Nephron (organoid): ENCODE measurements at regions not wholly inside any gene's neighbourhood (a gene's known extent, or its start where the extent isn't known, plus 50 kb on each side); places are given as distances from the start of the nearest gene placed in this dataset.

Source experiments
- H3K27ac Mint-ChIP-seq, 3 experiments: 2 replicates each; pipeline ENCODE4 v1.8.0; 2020; ENCODE audit warnings: mixed read lengths in 3 of 3, mild to moderate bottlenecking in 2 of 3, moderate library complexity in 1 of 3
- H3K27me3 Mint-ChIP-seq: 2 replicates; pipeline ENCODE4 v1.8.0; 2021; ENCODE audit warnings: low read depth, mild to moderate bottlenecking, moderate library complexity, mixed read lengths
- H3K36me3 Mint-ChIP-seq: 2 replicates; pipeline ENCODE4 v1.8.0; 2020; ENCODE audit warnings: low read depth, mixed read lengths
- H3K4me1 Mint-ChIP-seq: 2 replicates; pipeline ENCODE4 v1.8.0; 2020; ENCODE audit warnings: mixed read lengths
- H3K4me3 Mint-ChIP-seq, 3 experiments: 2 replicates each; pipeline ENCODE4 v1.8.0; 2020; ENCODE audit warnings: mild to moderate bottlenecking in 3 of 3, mixed read lengths in 3 of 3, moderate library complexity in 2 of 3
- H3K9me3 Mint-ChIP-seq: 2 replicates; pipeline ENCODE4 v1.8.0; 2020; ENCODE audit warnings: mixed read lengths
- TF ChIP-seq, protein P1 (sequence below), 3 experiments: fragments of 200-600 bp; sonication (generic); IDR thresholded peaks; one replicate each; pipeline ENCODE4 v1.5.0; 2021; ENCODE audit warnings: antibody characterized with exemption in 3 of 3; ENCODE audit not compliant: unreplicated experiment in 3 of 3

DNA sequence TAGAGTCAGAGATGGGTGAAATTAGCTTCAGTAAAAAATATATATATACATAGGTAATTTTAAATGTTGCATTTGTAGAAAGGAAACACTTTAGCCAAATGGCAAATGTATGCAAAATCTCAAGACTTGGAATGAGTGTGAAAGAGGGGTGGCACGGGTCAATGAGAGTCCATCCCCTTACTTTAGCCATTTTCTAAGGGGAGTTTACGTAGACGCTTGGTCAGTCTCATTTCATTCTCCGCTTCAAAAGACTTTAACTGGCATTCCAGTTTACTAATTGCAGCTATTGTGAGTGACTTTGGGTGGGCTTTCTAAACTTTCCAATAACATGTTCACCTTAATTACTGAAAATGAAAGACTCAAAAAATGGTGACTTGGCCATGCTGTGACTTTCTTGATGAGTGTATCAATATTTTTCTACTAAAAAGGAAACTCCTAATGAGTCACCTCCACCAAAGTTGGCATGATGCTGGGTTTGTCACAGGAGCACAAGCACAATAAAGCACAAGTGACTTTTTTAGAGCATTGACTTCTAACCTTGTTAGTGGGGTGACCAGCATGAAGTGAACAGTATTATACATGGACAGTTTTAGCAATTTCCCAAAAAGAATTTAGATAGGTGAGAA is 356.0 kb upstream of the RASGEF1B start:
- H3K27ac Mint-ChIP-seq: no peak overlapping the region
- no peaks in the 10 kb centered on the region for H3K36me3 Mint-ChIP-seq
- H3K4me3 Mint-ChIP-seq: no peak overlapping the region
- TF ChIP-seq, protein P1, sequence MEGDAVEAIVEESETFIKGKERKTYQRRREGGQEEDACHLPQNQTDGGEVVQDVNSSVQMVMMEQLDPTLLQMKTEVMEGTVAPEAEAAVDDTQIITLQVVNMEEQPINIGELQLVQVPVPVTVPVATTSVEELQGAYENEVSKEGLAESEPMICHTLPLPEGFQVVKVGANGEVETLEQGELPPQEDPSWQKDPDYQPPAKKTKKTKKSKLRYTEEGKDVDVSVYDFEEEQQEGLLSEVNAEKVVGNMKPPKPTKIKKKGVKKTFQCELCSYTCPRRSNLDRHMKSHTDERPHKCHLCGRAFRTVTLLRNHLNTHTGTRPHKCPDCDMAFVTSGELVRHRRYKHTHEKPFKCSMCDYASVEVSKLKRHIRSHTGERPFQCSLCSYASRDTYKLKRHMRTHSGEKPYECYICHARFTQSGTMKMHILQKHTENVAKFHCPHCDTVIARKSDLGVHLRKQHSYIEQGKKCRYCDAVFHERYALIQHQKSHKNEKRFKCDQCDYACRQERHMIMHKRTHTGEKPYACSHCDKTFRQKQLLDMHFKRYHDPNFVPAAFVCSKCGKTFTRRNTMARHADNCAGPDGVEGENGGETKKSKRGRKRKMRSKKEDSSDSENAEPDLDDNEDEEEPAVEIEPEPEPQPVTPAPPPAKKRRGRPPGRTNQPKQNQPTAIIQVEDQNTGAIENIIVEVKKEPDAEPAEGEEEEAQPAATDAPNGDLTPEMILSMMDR (IDR thresholded peaks at IDR 0.05; ENCODE audit: unreplicated experiment in 3 of 3): no peak
- peaks cover 6% of the 10 kb centered on the region for H3K27me3 Mint-ChIP-seq
- no peaks in the 10 kb centered on the region for H3K9me3 Mint-ChIP-seq
- no peaks in the 10 kb centered on the region for H3K4me1 Mint-ChIP-seq

DNA sequence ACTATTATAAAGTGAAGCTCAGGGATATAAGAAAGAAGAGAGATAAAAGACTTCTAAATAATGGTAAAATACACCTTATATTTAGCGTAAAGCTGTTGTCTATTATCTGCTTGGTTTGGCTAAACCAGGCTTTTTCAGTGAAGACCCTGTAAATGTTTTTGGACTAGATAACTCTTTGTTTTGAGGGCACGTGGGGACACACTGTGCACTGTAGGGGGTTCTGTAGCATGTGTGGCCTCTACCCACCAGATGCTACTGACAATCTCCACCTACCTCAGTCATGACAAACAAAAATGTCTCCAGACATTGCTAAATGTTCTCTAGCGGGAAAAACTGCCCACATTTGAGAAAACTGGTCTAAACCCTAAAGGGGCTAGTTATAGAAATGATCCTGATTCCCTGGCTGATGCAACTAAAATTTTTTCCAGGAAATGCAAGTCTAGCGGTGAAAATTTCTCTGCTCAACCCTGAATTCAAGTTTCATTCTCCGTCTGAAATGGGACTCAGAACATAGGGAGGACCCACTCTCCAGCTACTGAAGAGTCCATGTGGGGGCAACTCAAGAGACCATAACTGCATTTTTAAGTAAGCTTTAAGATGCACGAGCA is 355.2 kb upstream of the RASGEF1B start:
- no peaks in the 10 kb centered on the region for H3K4me1 Mint-ChIP-seq
- H3K27me3 Mint-ChIP-seq: peaks cover 6% of the 10 kb centered on the region
- H3K36me3 Mint-ChIP-seq: no peaks in the 10 kb centered on the region
- TF ChIP-seq, protein P1 (IDR thresholded peaks at IDR 0.05; ENCODE audit: unreplicated experiment in 3 of 3): no peak
- no peak overlapping the region for H3K4me3 Mint-ChIP-seq
- no peak overlapping the region for H3K27ac Mint-ChIP-seq
- H3K9me3 Mint-ChIP-seq: no peaks in the 10 kb centered on the region

DNA sequence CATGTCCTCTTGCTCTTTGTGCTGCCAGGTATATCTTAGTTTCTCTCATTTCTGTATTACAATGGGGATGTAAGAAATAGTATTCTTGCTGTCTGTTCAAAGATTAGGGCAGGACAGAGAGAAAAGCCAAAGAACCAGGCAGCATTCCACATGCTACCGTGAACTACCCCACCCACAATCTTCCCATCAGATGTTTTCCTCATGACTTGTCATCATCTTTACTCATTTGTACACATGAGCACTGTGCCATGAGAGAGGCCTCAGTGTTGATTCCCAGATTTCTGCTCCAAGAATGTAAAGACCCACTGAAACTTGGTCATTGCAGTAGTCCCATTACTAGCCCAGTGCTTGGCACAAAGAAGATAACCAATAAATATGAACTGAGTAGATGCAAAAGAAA is 354.6 kb upstream of the RASGEF1B start:
- H3K27me3 Mint-ChIP-seq: peaks cover 6% of the 10 kb centered on the region
- TF ChIP-seq, protein P1 (IDR thresholded peaks at IDR 0.05; ENCODE audit: unreplicated experiment in 3 of 3): no peak
- no peaks in the 10 kb centered on the region for H3K36me3 Mint-ChIP-seq
- H3K4me1 Mint-ChIP-seq: no peaks in the 10 kb centered on the region
- H3K27ac Mint-ChIP-seq: no peak overlapping the region
- H3K4me3 Mint-ChIP-seq: no peak overlapping the region
- no peaks in the 10 kb centered on the region for H3K9me3 Mint-ChIP-seq

DNA sequence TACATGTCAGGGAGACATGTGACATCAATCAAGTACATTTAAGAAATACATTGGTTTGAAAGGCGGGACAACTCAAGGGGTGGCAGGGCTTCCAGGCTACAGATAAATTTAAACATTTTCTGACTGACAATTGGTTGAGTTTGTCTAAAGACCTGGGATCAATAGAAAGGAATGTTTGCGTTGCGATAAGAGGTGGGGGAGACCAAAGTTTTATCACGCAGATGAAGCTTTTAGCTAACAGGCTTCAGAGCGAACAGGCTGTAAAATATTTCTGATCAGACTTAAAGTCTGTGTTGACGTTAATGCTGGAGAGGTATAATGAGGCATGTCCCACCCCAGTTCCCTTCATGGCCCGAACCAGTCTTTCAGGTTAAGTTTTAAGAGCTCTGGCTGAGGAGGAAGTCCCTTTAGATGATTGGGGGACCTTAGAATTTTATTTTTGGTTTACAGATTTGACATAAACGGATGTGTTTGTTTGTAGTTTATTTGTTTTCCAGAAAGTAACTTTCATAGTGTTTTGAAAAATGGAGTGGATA is 346.7 kb upstream of the RASGEF1B start:
- peaks cover 7% of the 10 kb centered on the region for H3K27me3 Mint-ChIP-seq
- H3K36me3 Mint-ChIP-seq: no peaks in the 10 kb centered on the region
- H3K27ac Mint-ChIP-seq: no peak overlapping the region
- H3K4me3 Mint-ChIP-seq: no peak overlapping the region
- TF ChIP-seq, protein P1 (IDR thresholded peaks at IDR 0.05; ENCODE audit: unreplicated experiment in 3 of 3): no peak
- H3K9me3 Mint-ChIP-seq: peaks cover 6% of the 10 kb centered on the region
- H3K4me1 Mint-ChIP-seq: peaks cover 14% of the 10 kb centered on the region

DNA sequence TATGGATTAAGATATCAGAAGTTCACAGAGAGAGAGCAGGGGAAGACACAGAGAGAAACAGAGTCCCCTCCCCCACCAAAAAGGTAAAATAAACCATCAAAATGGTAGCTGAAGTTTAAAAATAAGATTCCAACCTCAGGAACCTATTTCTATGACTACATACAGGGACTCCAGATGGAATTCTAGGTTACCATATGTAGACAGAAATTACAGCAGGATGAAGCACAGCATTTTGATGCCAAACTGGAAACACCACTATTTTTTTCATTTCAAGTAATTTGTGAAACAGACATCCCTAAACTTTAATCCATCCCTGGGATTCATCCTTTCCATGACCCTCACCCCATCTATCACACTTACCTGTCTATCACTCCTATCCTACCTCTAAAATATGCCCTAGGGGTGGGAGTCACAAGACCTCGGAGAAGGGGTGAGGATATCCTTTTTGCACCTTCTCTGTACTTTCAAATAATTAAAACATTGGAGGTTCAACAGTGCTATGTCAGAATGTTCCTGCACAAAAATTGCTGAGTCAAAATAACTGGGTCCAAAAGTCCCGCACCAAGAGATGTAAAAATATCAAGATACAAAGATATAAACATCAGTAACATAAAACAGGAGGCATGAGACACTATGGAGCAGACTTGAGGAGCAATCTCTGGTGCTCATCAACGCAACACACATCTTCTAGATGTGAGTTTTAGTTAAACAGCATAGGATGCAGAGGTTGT is 344.5 kb upstream of the RASGEF1B start:
- Mint-ChIP-seq H3K36me3 (no peaks in the 10 kb centered on the region), H3K27me3 (peaks cover 11% of the 10 kb centered on the region), H3K9me3 (peaks cover 6% of the 10 kb centered on the region), H3K4me1 (peaks cover 14% of the 10 kb centered on the region), H3K4me3 (no peak overlapping the region), H3K27ac (no peak overlapping the region)
- TF ChIP-seq, protein P1 (IDR thresholded peaks at IDR 0.05; ENCODE audit: unreplicated experiment in 3 of 3): no peak
